Lung (tissue), 11 donors: ENCODE measurements at regions not wholly inside any gene's neighbourhood (a gene's known extent, or its start where the extent isn't known, plus 50 kb on each side); places are given as distances from the start of the nearest gene placed in this dataset.

ENCODE experiments used
- ATAC-seq: fragments of 200-7000 bp; cut with Tn5 transposase; one replicate; pipeline ENCODE4 v1.9.1; 2020; ENCODE audit warnings: moderate number of reproducible peaks; ENCODE audit not compliant: insufficient read depth, low FRiP score
- DNase-seq, 3 donors: peaks; one replicate each; pipeline ENCODE4 v3.0.0-alpha.2; 2013 to 2017
- H3K27ac ChIP-seq, 2 donors: one replicate each; pipeline ENCODE4 v1.5.1; 2013; ENCODE audit warnings: mild to moderate bottlenecking in 2 of 2, moderate library complexity in 2 of 2, control low read depth in 1 of 2, inconsistent platforms in 1 of 2, low read depth in 1 of 2, low read length in 1 of 2
- H3K27me3 ChIP-seq, 3 donors: one replicate each; pipeline ENCODE4 v1.5.1; 2013; ENCODE audit warnings: low read length in 2 of 3; ENCODE audit not compliant: control insufficient read depth in 3 of 3, insufficient read depth in 3 of 3
- H3K36me3 ChIP-seq, 4 donors: one replicate each; pipeline ENCODE4 v1.5.1; 2013; ENCODE audit warnings: low read length in 4 of 4, mild to moderate bottlenecking in 1 of 4, moderate library complexity in 1 of 4; ENCODE audit not compliant: control insufficient read depth in 4 of 4, insufficient read depth in 4 of 4
- H3K4me1 ChIP-seq, 5 donors: one replicate each; pipeline ENCODE4 v1.5.1; 2013; ENCODE audit warnings: low read length in 5 of 5, mild to moderate bottlenecking in 2 of 5, moderate library complexity in 1 of 5; ENCODE audit not compliant: control insufficient read depth in 5 of 5, insufficient read depth in 5 of 5
- H3K4me3 ChIP-seq: one replicate; pipeline ENCODE4 v1.5.1; 2013; ENCODE audit warnings: mild to moderate bottlenecking, control low read depth, moderate library complexity
- H3K9ac ChIP-seq, 2 donors: one replicate each; pipeline ENCODE4 v1.5.1; 2013; ENCODE audit warnings: low read length in 2 of 2, control low read depth in 1 of 2; ENCODE audit not compliant: insufficient read depth in 1 of 2
- H3K9me3 ChIP-seq, 4 donors: one replicate each; pipeline ENCODE4 v1.5.1; 2013; ENCODE audit warnings: low read length in 3 of 4, mild to moderate bottlenecking in 1 of 4, moderate library complexity in 1 of 4; ENCODE audit not compliant: control insufficient read depth in 4 of 4, insufficient read depth in 3 of 4
- CTCF ChIP-seq: IDR thresholded peaks from 2 replicates; pipeline ENCODE4 v1.5.1; 2012; ENCODE audit warnings: mild to moderate bottlenecking; ENCODE audit errors: control extremely low read depth, extremely low read depth
- WGBS, 2 donors: extraction: QIAGEN DNeasy Blood & Tissue Kit; methylation state at CpG; one replicate each; pipeline ENCODE4 v1.1.7; 2013; 5-methylcytosine and 5-hydroxymethylcytosine counted together
- donor health status: control.
- donor health status: control.
- donor health status: Bipolar disorder and iron deficiency.
- donor health status: healthy.
- donor health status: DM: yes; HTN: yes; CAD: no.

GRCh38 chr2:59588286-59588685 is 965.2 kb downstream of the BCL11A start:
- no peaks in the 10 kb centered on the region for H3K9me3 ChIP-seq
- peaks cover 0 to 46% (median 0%) of the 10 kb centered on the region in 5 donors for H3K4me1 ChIP-seq
- no peak overlapping the region for H3K4me3 ChIP-seq
- no peak for TF ChIP-seq CTCF
- no peak overlapping the region for H3K9ac ChIP-seq
- ATAC-seq (no peak), DNase-seq (no peak)
- 86 to 92% methylated on average over 5 of the region's 5 CpGs for WGBS, 2 donors
- no peaks in the 10 kb centered on the region for H3K36me3 ChIP-seq
- H3K27me3 ChIP-seq: no peaks in the 10 kb centered on the region
- no peak overlapping the region for H3K27ac ChIP-seq

- Histone ChIP-seq H3K36me3 (no peaks in the 10 kb centered on the region), H3K4me3 (no peak overlapping the region), H3K9me3 (no peaks in the 10 kb centered on the region), H3K4me1 (peaks cover 0 to 45% (median 0%) of the 10 kb centered on the region in 5 donors), H3K27me3 (no peaks in the 10 kb centered on the region), H3K9ac (no peak overlapping the region), H3K27ac (no peak overlapping the region)
- peak in 2 of 3 donors; percentile 90 to 93 for DNase-seq
- 81 to 89% methylated on average over 1 of the region's 1 CpG for WGBS, 2 donors
- TF ChIP-seq CTCF: no peak
- ATAC-seq: no peak
Observed at GRCh38 chr2:59586176-59586575, 967.3 kb downstream of the BCL11A start.

- WGBS, 2 donors: 42 to 69% methylated on average over 6 of the region's 6 CpGs
- no peaks in the 10 kb centered on the region for H3K9me3 ChIP-seq
- H3K36me3 ChIP-seq: no peaks in the 10 kb centered on the region
- H3K27ac ChIP-seq: no peak overlapping the region
- DNase-seq: peak in 2 of 3 donors; percentile 21 to 36
- no peak for ATAC-seq
- no peak overlapping the region for H3K4me3 ChIP-seq
- H3K27me3 ChIP-seq: no peaks in the 10 kb centered on the region
- H3K9ac ChIP-seq: no peak overlapping the region
- TF ChIP-seq CTCF: no peak
- H3K4me1 ChIP-seq: peaks cover 0 to 39% (median 0%) of the 10 kb centered on the region in 5 donors
Observed at GRCh38 chr2:59585655-59586054, 967.8 kb downstream of the BCL11A start.

GRCh38 chr2:59584958-59585357 is 968.5 kb downstream of the BCL11A start:
- Histone ChIP-seq H3K36me3 (no peaks in the 10 kb centered on the region), H3K9ac (no peak overlapping the region), H3K9me3 (no peaks in the 10 kb centered on the region), H3K4me3 (no peak overlapping the region), H3K27ac (no peak overlapping the region), H3K27me3 (no peaks in the 10 kb centered on the region), H3K4me1 (peaks cover 0 to 34% (median 0%) of the 10 kb centered on the region in 5 donors)
- no peak for DNase-seq
- TF ChIP-seq CTCF: no peak
- 95 to 96% methylated on average over 1 of the region's 1 CpG for WGBS, 2 donors
- ATAC-seq: no peak
